ENCODE measurements at regions not wholly inside any gene's neighbourhood (a gene's known extent, or its start where the extent isn't known, plus 50 kb on each side); places are given as distances from the start of the nearest gene placed in this dataset.

GRCh38 chr2:122445003-122445402 lies 689.6 kb downstream of the TSN start:
- POLR2A ChIA-PET: no interaction called here
- no peak overlapping the region for H3K4me3 Mint-ChIP-seq (ENCODE audit: unreplicated experiment)
- H3K4me3 ChIP-seq (ENCODE audit: low read depth, low read length): no peak overlapping the region
- H3K27ac Mint-ChIP-seq (ENCODE audit: unreplicated experiment): no peak overlapping the region
- H3K36me3 ChIP-seq (ENCODE audit: control insufficient read depth, insufficient read depth, low read length): no peaks in the 10 kb centered on the region
- CTCF ChIA-PET: no interaction called here
- no peak for TF ChIP-seq CTCF (IDR thresholded peaks at IDR 0.05; ENCODE audit: insufficient read depth in 1 of 2, low read depth in 1 of 2, low read length in 1 of 2, severe bottlenecking in 1 of 2, unreplicated experiment in 1 of 2)
- H3K27me3 ChIP-seq (replicated peaks; ENCODE audit: control insufficient read depth, insufficient read depth, low read length): no peaks in the 10 kb centered on the region
- H3K4me1 Mint-ChIP-seq (ENCODE audit: low read depth, unreplicated experiment): no peaks in the 10 kb centered on the region
- DNase-seq: no peak
- H3K4me1 ChIP-seq: no peaks in the 10 kb centered on the region
- peaks cover 8% of the 10 kb centered on the region; the same call in 1 of the 2 replicates for H3K9me3 ChIP-seq
- intact Hi-C loops (cut with micrococcal nuclease; ENCODE audit: unreplicated experiment): no loop called here
- H3K36me3 Mint-ChIP-seq (ENCODE audit: insufficient read depth, unreplicated experiment): no peaks in the 10 kb centered on the region
- peaks cover 26% of the 10 kb centered on the region for H3K9me3 Mint-ChIP-seq (ENCODE audit: unreplicated experiment)
- no peaks in the 10 kb centered on the region for H3K27me3 Mint-ChIP-seq (ENCODE audit: insufficient read depth, unreplicated experiment)
- no TSS peak for BruUV-seq (replicated peaks)

DNA sequence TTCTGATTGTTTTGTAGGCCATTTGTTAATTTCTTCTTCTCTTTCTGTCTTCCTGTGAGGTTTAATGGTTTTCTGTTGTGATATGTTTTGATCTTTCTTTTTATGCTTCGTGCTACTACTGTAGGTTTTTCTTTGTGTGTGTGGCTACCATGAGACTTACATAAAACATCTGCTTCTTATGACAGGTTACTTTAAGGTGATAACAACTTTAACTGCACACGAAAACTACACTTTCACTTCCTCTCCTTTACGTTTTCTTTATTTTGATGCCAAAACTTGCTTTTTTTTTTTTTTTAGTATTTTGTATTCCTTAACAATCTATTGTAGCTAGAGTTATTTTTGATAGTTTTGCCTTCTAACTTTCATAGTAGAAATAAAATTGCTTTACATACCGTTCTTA lies 691.3 kb downstream of the TSN start:
- no peaks in the 10 kb centered on the region for H3K36me3 Mint-ChIP-seq (ENCODE audit: insufficient read depth, unreplicated experiment)
- Histone ChIP-seq H3K4me3 (ENCODE audit: low read depth, low read length) (no peak overlapping the region), H3K4me1 (no peaks in the 10 kb centered on the region), H3K9me3 (peaks cover 7% of the 10 kb centered on the region), H3K36me3 (ENCODE audit: control insufficient read depth, insufficient read depth, low read length) (0 out of 2 replicates have a peak, but pooled peaks cover 1% of the 10 kb centered on the region), H3K27me3 (replicated peaks; ENCODE audit: control insufficient read depth, insufficient read depth, low read length) (no peaks in the 10 kb centered on the region)
- H3K9me3 Mint-ChIP-seq (ENCODE audit: unreplicated experiment): peaks cover 37% of the 10 kb centered on the region
- DNase-seq: no peak
- H3K4me3 Mint-ChIP-seq (ENCODE audit: unreplicated experiment): no peak overlapping the region
- no peak for TF ChIP-seq CTCF (IDR thresholded peaks at IDR 0.05; ENCODE audit: insufficient read depth in 1 of 2, low read depth in 1 of 2, low read length in 1 of 2, severe bottlenecking in 1 of 2, unreplicated experiment in 1 of 2)
- intact Hi-C loops (cut with micrococcal nuclease; ENCODE audit: unreplicated experiment): no loop called here
- no peaks in the 10 kb centered on the region for H3K4me1 Mint-ChIP-seq (ENCODE audit: low read depth, unreplicated experiment)
- no TSS peak for BruUV-seq (replicated peaks)
- ChIA-PET CTCF (interaction anchor here (0.6 kb wide), 1 partner anchor 207 kb away, joined by 3 read pairs; no protein-coding TSS in a partner anchor), POLR2A (no interaction called here)
- H3K27me3 Mint-ChIP-seq (ENCODE audit: insufficient read depth, unreplicated experiment): no peaks in the 10 kb centered on the region
- H3K27ac Mint-ChIP-seq (ENCODE audit: unreplicated experiment): no peak overlapping the region

DNA sequence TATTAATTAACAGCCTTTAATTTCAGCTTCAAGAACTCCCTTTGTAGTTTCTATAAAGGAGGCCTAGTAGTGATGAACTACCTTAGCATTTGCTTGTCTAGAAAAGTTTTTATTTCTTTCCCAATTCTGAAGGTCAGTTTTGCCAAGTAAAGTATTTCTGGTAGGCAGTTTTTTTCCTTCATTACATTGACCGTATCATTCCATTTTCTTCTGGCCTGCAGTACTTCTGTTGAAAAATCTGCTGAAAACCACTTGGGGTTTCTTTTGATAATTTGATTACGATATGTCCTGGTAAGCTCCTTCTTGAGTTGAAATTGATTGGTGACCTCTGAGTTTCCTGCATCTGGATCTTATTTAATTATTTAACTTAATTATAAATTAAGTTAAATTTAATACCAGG lies 691.8 kb downstream of the TSN start:
- Mint-ChIP-seq H3K4me1 (ENCODE audit: low read depth, unreplicated experiment) (no peaks in the 10 kb centered on the region), H3K27me3 (ENCODE audit: insufficient read depth, unreplicated experiment) (no peaks in the 10 kb centered on the region), H3K36me3 (ENCODE audit: insufficient read depth, unreplicated experiment) (no peaks in the 10 kb centered on the region), H3K27ac (ENCODE audit: unreplicated experiment) (no peak overlapping the region), H3K4me3 (ENCODE audit: unreplicated experiment) (no peak overlapping the region), H3K9me3 (ENCODE audit: unreplicated experiment) (peaks cover 39% of the 10 kb centered on the region)
- BruUV-seq (replicated peaks): no TSS peak
- POLR2A ChIA-PET: no interaction called here
- H3K9me3 ChIP-seq: peaks cover 7% of the 10 kb centered on the region
- no peak overlapping the region for H3K4me3 ChIP-seq (ENCODE audit: low read depth, low read length)
- no peak for DNase-seq
- H3K36me3 ChIP-seq (ENCODE audit: control insufficient read depth, insufficient read depth, low read length): 0 out of 2 replicates have a peak, but pooled peaks cover 1% of the 10 kb centered on the region
- no peaks in the 10 kb centered on the region for H3K4me1 ChIP-seq
- no peak for TF ChIP-seq CTCF (IDR thresholded peaks at IDR 0.05; ENCODE audit: insufficient read depth in 1 of 2, low read depth in 1 of 2, low read length in 1 of 2, severe bottlenecking in 1 of 2, unreplicated experiment in 1 of 2)
- no peaks in the 10 kb centered on the region for H3K27me3 ChIP-seq (replicated peaks; ENCODE audit: control insufficient read depth, insufficient read depth, low read length)
- CTCF ChIA-PET: interaction anchor here (0.6 kb wide), 1 partner anchor 207 kb away, joined by 3 read pairs; no protein-coding TSS in a partner anchor
- intact Hi-C loops (cut with micrococcal nuclease; ENCODE audit: unreplicated experiment): no loop called here
